COLO668 (cell line): ENCODE measurements at regions not wholly inside any gene's neighbourhood (a gene's known extent, or its start where the extent isn't known, plus 50 kb on each side); places are given as distances from the start of the nearest gene placed in this dataset.
"Not testable (repeated sequence)": the region's sequence is repeated elsewhere in the genome, so short reads cannot be mapped to it uniquely, and the experiment has no call there.

Source experiments
- DNase-seq: peaks from one replicate; lab custom pipeline; 2025; ENCODE audit not compliant: unreplicated experiment; lab: John Stamatoyannopoulos, UW

GRCh38 chr12:59059088-59059935, 139.0 kb upstream of the LRIG3 start:
- DNase-seq, result no peak

- DNase-seq, result no peak
Observed at GRCh38 chr12:59056966-59057365, 136.7 kb upstream of the LRIG3 start.

- no peak for DNase-seq
Observed at GRCh38 chr12:59055204-59055860, 135.0 kb upstream of the LRIG3 start.

GRCh38 chr12:59053266-59053899, 133.1 kb upstream of the LRIG3 start:
- DNase-seq, result not testable (repeated sequence)

GRCh38 chr12:59046763-59047534, 126.6 kb upstream of the LRIG3 start:
- DNase-seq, result no peak

GRCh38 chr12:59044791-59045190, 124.5 kb upstream of the LRIG3 start:
- no peak for DNase-seq

- DNase-seq, result no peak
Observed at GRCh38 chr12:59041241-59042121, 121.2 kb upstream of the LRIG3 start.

GRCh38 chr12:59040656-59041055, 120.4 kb upstream of the LRIG3 start:
- no peak for DNase-seq

GRCh38 chr12:59040043-59040442, 119.7 kb upstream of the LRIG3 start:
- DNase-seq, result no peak

- no peak for DNase-seq
Observed at GRCh38 chr12:59039005-59039404, 118.7 kb upstream of the LRIG3 start.

- no peak for DNase-seq
Observed at GRCh38 chr12:59036973-59037762, 116.9 kb upstream of the LRIG3 start.

- DNase-seq, result no peak
Observed at GRCh38 chr12:59036347-59036746, 116.0 kb upstream of the LRIG3 start.

GRCh38 chr12:59031313-59031712, 111.0 kb upstream of the LRIG3 start:
- no peak for DNase-seq

- peak; percentile 38 for DNase-seq
Observed at GRCh38 chr12:59030415-59030814, 110.1 kb upstream of the LRIG3 start.

GRCh38 chr12:59027199-59027598, 106.9 kb upstream of the LRIG3 start:
- no peak for DNase-seq

GRCh38 chr12:59023861-59024424, 103.6 kb upstream of the LRIG3 start:
- DNase-seq, result no peak

- DNase-seq, result no peak
Observed at GRCh38 chr12:59020073-59020946, 100.0 kb upstream of the LRIG3 start.

- no peak for DNase-seq
Observed at GRCh38 chr12:59014885-59015284, 94.6 kb upstream of the LRIG3 start.
